Superior temporal gyrus (tissue), 1 donor: ENCODE measurements at regions not wholly inside any gene's neighbourhood (a gene's known extent, or its start where the extent isn't known, plus 50 kb on each side); places are given as distances from the start of the nearest gene placed in this dataset.

Experiments used
- DNase-seq: peaks from one replicate; pipeline ENCODE4 v3.0.0-alpha.2; 2016; ENCODE audit errors: extremely low spot score

GRCh38 chr6:55642366-55642765, 63.4 kb upstream of the HMGCLL1 start:
- DNase-seq = no peak

GRCh38 chr6:55636406-55637102, 57.6 kb upstream of the HMGCLL1 start:
- DNase-seq = no peak

- no peak for DNase-seq
These were observed 54.5 kb upstream of the HMGCLL1 start for GRCh38 chr6:55633471-55633870.

GRCh38 chr6:55632953-55633352, 54.0 kb upstream of the HMGCLL1 start:
- no peak for DNase-seq
